KMS-11 (cell line): ENCODE measurements at regions not wholly inside any gene's neighbourhood (a gene's known extent, or its start where the extent isn't known, plus 50 kb on each side); places are given as distances from the start of the nearest gene placed in this dataset.

Experiments
- H2AFZ ChIP-seq: fragments of 200-600 bp; sonication (generic); 2 replicates; pipeline ENCODE4 v1.6.1; 2016; ENCODE audit warnings: antibody characterized with exemption, mixed run types, low read depth
- H3K27ac ChIP-seq: fragments of 200-600 bp; sonication (generic); 2 replicates; pipeline ENCODE4 v1.6.1; 2016; ENCODE audit warnings: mild to moderate bottlenecking, mixed run types
- H3K27me3 ChIP-seq: fragments of 200-600 bp; sonication (generic); 2 replicates; pipeline ENCODE4 v1.6.1; 2017; ENCODE audit warnings: mild to moderate bottlenecking, low read depth, mixed run types, moderate library complexity; ENCODE audit not compliant: insufficient read depth
- H3K36me3 ChIP-seq: fragments of 200-600 bp; sonication (generic); 2 replicates; pipeline ENCODE4 v1.6.1; 2017; ENCODE audit warnings: mild to moderate bottlenecking, mixed run types; ENCODE audit not compliant: insufficient read depth
- H3K4me1 ChIP-seq: fragments of 200-600 bp; sonication (generic); 2 replicates; pipeline ENCODE4 v1.6.1; 2016; ENCODE audit warnings: mild to moderate bottlenecking, low read depth, mixed run types; ENCODE audit not compliant: poor library complexity, severe bottlenecking
- H3K4me2 ChIP-seq: fragments of 200-600 bp; sonication (generic); 2 replicates; pipeline ENCODE4 v1.7.0; 2016; ENCODE audit warnings: mild to moderate bottlenecking, mixed run types
- H3K4me3 ChIP-seq: fragments of 200-600 bp; sonication (generic); IDR thresholded peaks from 2 replicates; pipeline ENCODE4 v1.6.1; 2017; ENCODE audit warnings: low read depth, low read length, mixed read lengths; ENCODE audit not compliant: insufficient read depth
- H3K79me2 ChIP-seq: fragments of 200-600 bp; sonication (generic); 2 replicates; pipeline ENCODE4 v1.6.1; 2016; ENCODE audit warnings: low read depth, mixed run types; ENCODE audit not compliant: insufficient read depth
- H3K9ac ChIP-seq: fragments of 200-600 bp; sonication (generic); 2 replicates; pipeline ENCODE4 v1.6.1; 2016; ENCODE audit warnings: mild to moderate bottlenecking, mixed run types
- H4K20me1 ChIP-seq: fragments of 200-600 bp; sonication (generic); 2 replicates; pipeline ENCODE4 v1.6.1; 2016; ENCODE audit warnings: mild to moderate bottlenecking, mixed run types; ENCODE audit not compliant: insufficient read depth
- CTCF ChIP-seq: fragments of 200-600 bp; sonication (generic); conservative IDR thresholded peaks from 2 replicates; pipeline ENCODE4 v1.6.1; 2017; ENCODE audit warnings: low read depth, mild to moderate bottlenecking, antibody characterized with exemption, low read length, moderate library complexity, mixed read lengths

GRCh38 chr3:189042832-189043231 is 128.9 kb upstream of the TPRG1 start:
- no peaks in the 10 kb centered on the region for H3K79me2 ChIP-seq
- no peak overlapping the region for H2AFZ ChIP-seq
- no peak overlapping the region for H3K4me3 ChIP-seq
- no peak for TF ChIP-seq CTCF
- no peaks in the 10 kb centered on the region for H4K20me1 ChIP-seq
- H3K4me1 ChIP-seq: peaks cover 30% of the 10 kb centered on the region
- H3K36me3 ChIP-seq: no peaks in the 10 kb centered on the region
- H3K4me2 ChIP-seq: no peak overlapping the region
- no peak overlapping the region for H3K27ac ChIP-seq
- H3K9ac ChIP-seq: no peak overlapping the region
- H3K27me3 ChIP-seq: no peaks in the 10 kb centered on the region

- Histone ChIP-seq H3K9ac (no peak overlapping the region), H3K4me1 (no peaks in the 10 kb centered on the region), H3K4me2 (no peak overlapping the region), H3K4me3 (no peak overlapping the region), H4K20me1 (no peaks in the 10 kb centered on the region), H2AFZ (no peak overlapping the region), H3K79me2 (no peaks in the 10 kb centered on the region), H3K27me3 (no peaks in the 10 kb centered on the region), H3K36me3 (no peaks in the 10 kb centered on the region), H3K27ac (no peak overlapping the region)
- TF ChIP-seq CTCF: no peak
Measured at GRCh38 chr3:189049458-189050236, 122.1 kb upstream of the TPRG1 start.

GRCh38 chr3:189053322-189053721 is 118.4 kb upstream of the TPRG1 start:
- Histone ChIP-seq H3K4me2 (no peak overlapping the region), H3K27me3 (no peaks in the 10 kb centered on the region), H3K9ac (no peak overlapping the region), H3K27ac (no peak overlapping the region), H2AFZ (no peak overlapping the region), H3K4me1 (no peaks in the 10 kb centered on the region), H3K36me3 (no peaks in the 10 kb centered on the region), H3K79me2 (no peaks in the 10 kb centered on the region), H3K4me3 (no peak overlapping the region), H4K20me1 (no peaks in the 10 kb centered on the region)
- TF ChIP-seq CTCF: no peak

GRCh38 chr3:189056646-189057335 is 115.0 kb upstream of the TPRG1 start:
- Histone ChIP-seq H3K27me3 (no peaks in the 10 kb centered on the region), H3K36me3 (no peaks in the 10 kb centered on the region), H3K4me3 (no peak overlapping the region), H3K79me2 (no peaks in the 10 kb centered on the region), H2AFZ (no peak overlapping the region), H4K20me1 (no peaks in the 10 kb centered on the region), H3K4me1 (no peaks in the 10 kb centered on the region), H3K9ac (no peak overlapping the region), H3K4me2 (no peak overlapping the region), H3K27ac (no peak overlapping the region)
- TF ChIP-seq CTCF: no peak
